ENCODE measurements at regions not wholly inside any gene's neighbourhood (a gene's known extent, or its start where the extent isn't known, plus 50 kb on each side); places are given as distances from the start of the nearest gene placed in this dataset.

- no peak for DNase-seq
Observed at GRCh38 chr5:163623524-163623923, 118.1 kb downstream of the MAT2B start.

- DNase-seq = no peak
Observed at GRCh38 chr5:163623986-163624385, 118.6 kb downstream of the MAT2B start.

GRCh38 chr5:163624431-163624830 lies 119.0 kb downstream of the MAT2B start:
- DNase-seq = no peak

- no peak for DNase-seq
Observed at GRCh38 chr5:163626904-163627434, 121.5 kb downstream of the MAT2B start.

GRCh38 chr5:163631856-163632255 lies 126.4 kb downstream of the MAT2B start:
- no peak for DNase-seq

- no peak for DNase-seq
Observed at GRCh38 chr5:163633926-163634460, 128.6 kb downstream of the MAT2B start.

GRCh38 chr5:163635631-163636030 lies 130.2 kb downstream of the MAT2B start:
- no peak for DNase-seq

- no peak for DNase-seq
Observed at GRCh38 chr5:163642904-163643303, 137.5 kb downstream of the MAT2B start.

GRCh38 chr5:163645421-163646416 lies 140.3 kb downstream of the MAT2B start:
- DNase-seq = no peak

- no peak for DNase-seq
Observed at GRCh38 chr5:163649514-163649913, 144.1 kb downstream of the MAT2B start.

GRCh38 chr5:163653526-163653925 lies 148.1 kb downstream of the MAT2B start:
- no peak for DNase-seq

GRCh38 chr5:163658702-163659567 lies 153.5 kb downstream of the MAT2B start:
- no peak for DNase-seq

- no peak for DNase-seq
Observed at GRCh38 chr5:163659568-163659902, 154.1 kb downstream of the MAT2B start.

- no peak for DNase-seq
Observed at GRCh38 chr5:163660486-163660885, 155.1 kb downstream of the MAT2B start.

GRCh38 chr5:163661360-163661759 lies 155.9 kb downstream of the MAT2B start:
- no peak for DNase-seq

GRCh38 chr5:163670036-163670435 lies 164.6 kb downstream of the MAT2B start:
- no peak for DNase-seq

- no peak for DNase-seq
Observed at GRCh38 chr5:163677092-163677491, 171.7 kb downstream of the MAT2B start.

- no peak for DNase-seq
Observed at GRCh38 chr5:163682234-163682633, 176.8 kb downstream of the MAT2B start.

GRCh38 chr5:163687414-163687813 lies 182.0 kb downstream of the MAT2B start:
- DNase-seq = no peak

- no peak for DNase-seq
Observed at GRCh38 chr5:163692091-163692490, 186.7 kb downstream of the MAT2B start.

- peak; percentile 87 for DNase-seq
Observed at GRCh38 chr5:163695830-163696578, 190.6 kb downstream of the MAT2B start.

- no peak for DNase-seq
Observed at GRCh38 chr5:163696579-163696887, 191.1 kb downstream of the MAT2B start.
